ENCODE measurements at regions not wholly inside any gene's neighbourhood (a gene's known extent, or its start where the extent isn't known, plus 50 kb on each side); places are given as distances from the start of the nearest gene placed in this dataset.

- TF ChIP-seq, protein P1, sequence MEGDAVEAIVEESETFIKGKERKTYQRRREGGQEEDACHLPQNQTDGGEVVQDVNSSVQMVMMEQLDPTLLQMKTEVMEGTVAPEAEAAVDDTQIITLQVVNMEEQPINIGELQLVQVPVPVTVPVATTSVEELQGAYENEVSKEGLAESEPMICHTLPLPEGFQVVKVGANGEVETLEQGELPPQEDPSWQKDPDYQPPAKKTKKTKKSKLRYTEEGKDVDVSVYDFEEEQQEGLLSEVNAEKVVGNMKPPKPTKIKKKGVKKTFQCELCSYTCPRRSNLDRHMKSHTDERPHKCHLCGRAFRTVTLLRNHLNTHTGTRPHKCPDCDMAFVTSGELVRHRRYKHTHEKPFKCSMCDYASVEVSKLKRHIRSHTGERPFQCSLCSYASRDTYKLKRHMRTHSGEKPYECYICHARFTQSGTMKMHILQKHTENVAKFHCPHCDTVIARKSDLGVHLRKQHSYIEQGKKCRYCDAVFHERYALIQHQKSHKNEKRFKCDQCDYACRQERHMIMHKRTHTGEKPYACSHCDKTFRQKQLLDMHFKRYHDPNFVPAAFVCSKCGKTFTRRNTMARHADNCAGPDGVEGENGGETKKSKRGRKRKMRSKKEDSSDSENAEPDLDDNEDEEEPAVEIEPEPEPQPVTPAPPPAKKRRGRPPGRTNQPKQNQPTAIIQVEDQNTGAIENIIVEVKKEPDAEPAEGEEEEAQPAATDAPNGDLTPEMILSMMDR (optimal IDR thresholded peaks at IDR 0.05 in 1 of 3, IDR thresholded peaks at IDR 0.05 in 1 of 3, conservative IDR thresholded peaks at IDR 0.05 in 1 of 3; ENCODE audit: extremely low read depth in 1 of 3, insufficient read depth in 2 of 3, low read length in 3 of 3) = no peak
- TF ChIP-seq EZH2 (IDR thresholded peaks at IDR 0.05; ENCODE audit: low read length) = no peak
Observed at GRCh38 chr10:10833955-10834354, 183.7 kb upstream of the CELF2 start.
